GM23248 (cell line): ENCODE measurements at regions not wholly inside any gene's neighbourhood (a gene's known extent, or its start where the extent isn't known, plus 50 kb on each side); places are given as distances from the start of the nearest gene placed in this dataset.

ENCODE experiments used
- EZH2 ChIP-seq: fragments of 200-600 bp; sonication (generic); IDR thresholded peaks from 2 replicates; pipeline ENCODE4 v1.6.1; 2018; ENCODE audit warnings: antibody characterized with exemption, mild to moderate bottlenecking; ENCODE audit not compliant: insufficient read depth, poor library complexity, severe bottlenecking
- EZH2phosphoT487 ChIP-seq: fragments of 200-600 bp; sonication (generic); IDR thresholded peaks from 2 replicates; pipeline ENCODE4 v1.6.1; 2018; ENCODE audit warnings: antibody characterized with exemption, moderate library complexity, mild to moderate bottlenecking, low read depth; ENCODE audit not compliant: insufficient read depth

DNA sequence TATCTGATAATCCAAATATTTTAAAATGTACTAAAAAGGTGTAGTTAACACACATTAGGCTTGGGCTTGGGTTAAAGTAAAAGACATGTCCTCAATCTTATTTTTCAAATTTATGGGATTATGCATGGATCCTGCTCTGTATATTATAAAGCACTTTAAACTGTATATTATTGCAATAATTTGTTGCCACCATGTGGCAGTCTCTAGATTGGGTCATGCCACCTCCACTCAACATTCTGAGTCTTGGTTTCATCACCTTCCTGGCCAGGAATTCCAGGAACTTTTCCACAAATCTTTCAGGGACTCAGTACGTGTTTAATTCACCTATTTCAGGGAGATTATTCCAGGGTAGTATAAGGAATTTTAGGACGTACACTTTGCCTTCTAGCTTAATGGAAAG, 695.5 kb downstream of the FAM181B start:
- TF ChIP-seq EZH2: no peak
- TF ChIP-seq EZH2phosphoT487: no peak
